MM.1S (cell line): ENCODE measurements at regions not wholly inside any gene's neighbourhood (a gene's known extent, or its start where the extent isn't known, plus 50 kb on each side); places are given as distances from the start of the nearest gene placed in this dataset.

Experiments used
- DNase-seq: peaks from one replicate; pipeline ENCODE4 v3.0.0-alpha.2; 2015
- H2AFZ ChIP-seq: fragments of 300-600 bp; sonication (generic); 2 replicates; pipeline ENCODE4 v1.6.0; 2016; ENCODE audit warnings: antibody characterized with exemption, low read length
- H3F3A ChIP-seq: fragments of 300-600 bp; sonication (generic); 2 replicates; pipeline ENCODE4 v1.6.1; 2016; ENCODE audit warnings: mild to moderate bottlenecking, antibody characterized with exemption, low read length, moderate library complexity, mixed read lengths; ENCODE audit not compliant: insufficient read depth
- H3K27ac ChIP-seq: fragments of 300-600 bp; sonication (generic); 2 replicates; pipeline ENCODE4 v1.5.1; 2016; ENCODE audit warnings: mild to moderate bottlenecking, low read length
- H3K27me3 ChIP-seq: fragments of 300-600 bp; sonication (generic); replicated peaks from 2 replicates; pipeline ENCODE4 v1.6.0; 2016; ENCODE audit warnings: low read length; ENCODE audit not compliant: insufficient read depth
- H3K36me3 ChIP-seq: fragments of 300-600 bp; sonication (generic); replicated peaks from 2 replicates; pipeline ENCODE4 v1.6.1; 2016; ENCODE audit warnings: mild to moderate bottlenecking, low read length, mixed read lengths; ENCODE audit not compliant: insufficient read depth
- H3K4me1 ChIP-seq: fragments of 300-600 bp; sonication (generic); 2 replicates; pipeline ENCODE4 v1.6.1; 2016; ENCODE audit warnings: low read length, mixed read lengths
- H3K4me2 ChIP-seq: fragments of 300-600 bp; sonication (generic); 2 replicates; pipeline ENCODE4 v1.6.0; 2016; ENCODE audit warnings: low read depth, low read length
- H3K4me3 ChIP-seq: fragments of 300-600 bp; sonication (generic); 2 replicates; pipeline ENCODE4 v1.5.1; 2016; ENCODE audit warnings: low read length, mixed read lengths
- H3K79me2 ChIP-seq: fragments of 300-600 bp; sonication (generic); 2 replicates; pipeline ENCODE4 v1.6.1; 2016; ENCODE audit warnings: mixed run types, low read length, mixed read lengths
- H3K9ac ChIP-seq: fragments of 300-600 bp; sonication (generic); 2 replicates; pipeline ENCODE4 v1.6.1; 2016; ENCODE audit warnings: low read length, mixed read lengths
- H3K9me2 ChIP-seq: fragments of 300-600 bp; sonication (generic); replicated peaks from 2 replicates; pipeline ENCODE4 v1.6.1; 2016; ENCODE audit warnings: mild to moderate bottlenecking, low read length, mixed read lengths; ENCODE audit not compliant: insufficient read depth
- H3K9me3 ChIP-seq: fragments of 300-600 bp; sonication (generic); replicated peaks from 2 replicates; pipeline ENCODE4 v1.6.1; 2016; ENCODE audit warnings: mild to moderate bottlenecking, low read length, mixed read lengths; ENCODE audit not compliant: insufficient read depth
- H4K20me1 ChIP-seq: fragments of 300-600 bp; sonication (generic); 2 replicates; pipeline ENCODE4 v1.6.1; 2016; ENCODE audit warnings: mild to moderate bottlenecking, low read length, moderate library complexity, mixed read lengths; ENCODE audit not compliant: insufficient read depth
- CTCF ChIP-seq: fragments of 300-600 bp; sonication (generic); IDR thresholded peaks from 2 replicates; pipeline ENCODE4 v1.5.1; 2016; ENCODE audit warnings: antibody characterized with exemption, low read length, mixed read lengths
- EZH2 ChIP-seq: fragments of 300-600 bp; sonication (generic); optimal IDR thresholded peaks from 2 replicates; pipeline ENCODE3; 2017; ENCODE audit warnings: low read depth, mild to moderate bottlenecking, antibody characterized with exemption, low read length, mixed read lengths
- EZH2phosphoT487 ChIP-seq: fragments of 300-600 bp; sonication (generic); IDR thresholded peaks from 2 replicates; pipeline ENCODE4 v1.6.1; 2018; ENCODE audit warnings: antibody characterized with exemption, low read length

GRCh38 chr2:37786854-37787253 is 115.4 kb upstream of the CDC42EP3 start:
- no peak overlapping the region for H3K27ac ChIP-seq
- no peaks in the 10 kb centered on the region for H3K27me3 ChIP-seq
- no peak overlapping the region for H3K4me2 ChIP-seq
- TF ChIP-seq CTCF, result no peak
- no peak for TF ChIP-seq EZH2phosphoT487
- TF ChIP-seq EZH2, result no peak
- 0 out of 2 replicates have a peak, but pooled peaks cover 3% of the 10 kb centered on the region for H3K4me1 ChIP-seq
- H4K20me1 ChIP-seq, result no peaks in the 10 kb centered on the region
- no peak overlapping the region for H2AFZ ChIP-seq
- no peaks in the 10 kb centered on the region for H3K9me2 ChIP-seq
- no peaks in the 10 kb centered on the region for H3F3A ChIP-seq
- no peaks in the 10 kb centered on the region for H3K79me2 ChIP-seq
- H3K4me3 ChIP-seq, result no peak overlapping the region
- no peak overlapping the region for H3K9ac ChIP-seq
- DNase-seq, result no peak
- H3K36me3 ChIP-seq, result no peaks in the 10 kb centered on the region
- H3K9me3 ChIP-seq, result no peaks in the 10 kb centered on the region

- no peak overlapping the region for H3K27ac ChIP-seq
Measured at GRCh38 chr2:37788602-37789209, 117.3 kb upstream of the CDC42EP3 start.

GRCh38 chr2:37790019-37790418 is 118.6 kb upstream of the CDC42EP3 start:
- Histone ChIP-seq H3K4me1 (no peaks in the 10 kb centered on the region), H3K4me2 (no peak overlapping the region), H3K4me3 (no peak overlapping the region), H3K9ac (no peak overlapping the region), H3K79me2 (no peaks in the 10 kb centered on the region), H4K20me1 (no peaks in the 10 kb centered on the region), H2AFZ (no peak overlapping the region), H3K36me3 (no peaks in the 10 kb centered on the region), H3K27me3 (no peaks in the 10 kb centered on the region), H3F3A (no peaks in the 10 kb centered on the region), H3K9me3 (no peaks in the 10 kb centered on the region), H3K27ac (no peak overlapping the region), H3K9me2 (no peaks in the 10 kb centered on the region)
- TF ChIP-seq EZH2phosphoT487, result no peak
- no peak for TF ChIP-seq EZH2
- TF ChIP-seq CTCF, result no peak
- DNase-seq, result no peak

More at GRCh38 chr2:37788602-37789209, 117.3 kb upstream of the CDC42EP3 start:
- Histone ChIP-seq H3F3A (no peaks in the 10 kb centered on the region), H3K4me2 (no peak overlapping the region), H3K36me3 (no peaks in the 10 kb centered on the region), H3K9me2 (no peaks in the 10 kb centered on the region), H3K4me3 (no peak overlapping the region), H3K27me3 (no peaks in the 10 kb centered on the region), H3K4me1 (0 out of 2 replicates have a peak, but pooled peaks cover 3% of the 10 kb centered on the region), H3K9me3 (no peaks in the 10 kb centered on the region), H3K9ac (no peak overlapping the region), H4K20me1 (no peaks in the 10 kb centered on the region), H2AFZ (no peak overlapping the region), H3K79me2 (no peaks in the 10 kb centered on the region)
- DNase-seq, result no peak
- TF ChIP-seq EZH2phosphoT487 (no peak), EZH2 (no peak), CTCF (no peak)
